GM10266 (cell line): ENCODE measurements at regions not wholly inside any gene's neighbourhood (a gene's known extent, or its start where the extent isn't known, plus 50 kb on each side); places are given as distances from the start of the nearest gene placed in this dataset.

Source experiments
- DNase-seq: peaks from one replicate; pipeline ENCODE4 v3.0.0; 2012; ENCODE audit errors: extremely low spot score
- CTCF ChIP-seq: IDR thresholded peaks from 2 replicates; pipeline ENCODE4 v1.5.1; 2012; ENCODE audit warnings: mild to moderate bottlenecking, low read depth; ENCODE audit not compliant: control insufficient read depth, insufficient read depth; ENCODE audit errors: missing control alignments

GRCh38 chr3:155001289-155002010 is 78.7 kb upstream of the MME start:
- no peak for DNase-seq

GRCh38 chr3:154992655-154993054 is 87.5 kb upstream of the MME start:
- DNase-seq, result no peak
- TF ChIP-seq CTCF, result no peak

More at GRCh38 chr3:155001289-155002010, 78.7 kb upstream of the MME start:
- no peak for TF ChIP-seq CTCF

GRCh38 chr3:154990543-154990942 is 89.6 kb upstream of the MME start:
- TF ChIP-seq CTCF, result no peak
- DNase-seq, result no peak

- TF ChIP-seq CTCF, result no peak
- no peak for DNase-seq
Measured at GRCh38 chr3:154987846-154988245, 92.3 kb upstream of the MME start.

GRCh38 chr3:154981664-154982063 is 98.5 kb upstream of the MME start:
- no peak for TF ChIP-seq CTCF
- no peak for DNase-seq

GRCh38 chr3:154981201-154981600 is 98.9 kb upstream of the MME start:
- DNase-seq, result no peak
- TF ChIP-seq CTCF, result no peak

GRCh38 chr3:154979331-154979730 is 100.8 kb upstream of the MME start:
- TF ChIP-seq CTCF, result no peak
- no peak for DNase-seq
